Naive thymus-derived CD4-positive, alpha-beta T cell (primary cell): ENCODE measurements at regions not wholly inside any gene's neighbourhood (a gene's known extent, or its start where the extent isn't known, plus 50 kb on each side); places are given as distances from the start of the nearest gene placed in this dataset.
A peak's percentile ranks its signal among the peaks of the same experiment; 100 is the strongest.

ENCODE experiments used
- ATAC-seq: fragments of 150-1000 bp; cut with Tn5 transposase; 2 replicates; pipeline ENCODE4 v1.10.0; 2021; ENCODE audit warnings: mild to moderate bottlenecking, moderate library complexity
- CTCF ChIA-PET: fragments of 350-600 bp; sonication (Branson Sonifier 250); formaldehyde crosslinking; loops from one replicate; lab custom pipeline; 2021; ENCODE audit warnings: antibody characterized with exemption; lab: Charles Lee
- POLR2A ChIA-PET: fragments of 350-600 bp; sonication (Branson Sonifier 250); formaldehyde crosslinking; loops from one replicate; lab custom pipeline; 2021; ENCODE audit warnings: antibody characterized with exemption, inconsistent platforms; lab: Charles Lee
- DNase-seq, 9 donors: peaks; one replicate each; pipeline versions ENCODE4 v3.0.0 to v3.0.0-alpha.2; 2020 to 2022; ENCODE audit warnings: mixed read lengths in 1 of 9
- H3K27ac ChIP-seq: one replicate; pipeline ENCODE4 v1.7.0; 2013; ENCODE audit warnings: mild to moderate bottlenecking, low read depth, low read length, moderate library complexity
- H3K27me3 ChIP-seq, 2 donors: one replicate each; pipeline ENCODE4 v1.7.0; 2013; ENCODE audit warnings: low read length in 2 of 2, mild to moderate bottlenecking in 2 of 2, moderate library complexity in 2 of 2; ENCODE audit not compliant: control insufficient read depth in 2 of 2, insufficient read depth in 2 of 2
- H3K36me3 ChIP-seq, 3 experiments: 1 replicate in 2 of 3; 2 replicates in 1 of 3; pipeline ENCODE4 v1.7.0; 2013; ENCODE audit warnings: low read length in 3 of 3, mild to moderate bottlenecking in 3 of 3, moderate library complexity in 1 of 3; ENCODE audit not compliant: insufficient read depth in 3 of 3, control insufficient read depth in 2 of 3
- H3K4me1 ChIP-seq, 2 donors: one replicate each; pipeline ENCODE4 v1.7.0; 2013; ENCODE audit warnings: low read length in 2 of 2, mild to moderate bottlenecking in 2 of 2, moderate library complexity in 1 of 2; ENCODE audit not compliant: control insufficient read depth in 2 of 2, insufficient read depth in 2 of 2
- H3K4me3 ChIP-seq: 2 replicates; pipeline ENCODE4 v1.7.0; 2013; ENCODE audit warnings: mild to moderate bottlenecking, low read length
- H3K9me3 ChIP-seq, 3 experiments: 1 replicate in 2 of 3; 2 replicates in 1 of 3; pipeline ENCODE4 v1.7.0; 2013; ENCODE audit warnings: low read length in 3 of 3; ENCODE audit not compliant: control insufficient read depth in 2 of 3
- H3K27ac Mint-ChIP-seq, 9 donors: one replicate each; pipeline ENCODE4 v1.8.0; 2020 to 2022; ENCODE audit warnings: mixed read lengths in 9 of 9, mild to moderate bottlenecking in 8 of 9, moderate library complexity in 5 of 9, inconsistent platforms in 2 of 9
- H3K27me3 Mint-ChIP-seq, 5 donors: one replicate each; pipeline ENCODE4 v1.8.0; 2021 to 2022; ENCODE audit warnings: mixed read lengths in 5 of 5, mild to moderate bottlenecking in 1 of 5
- H3K36me3 Mint-ChIP-seq, 5 donors: one replicate each; pipeline ENCODE4 v1.8.0; 2020 to 2022; ENCODE audit warnings: mixed read lengths in 5 of 5, mild to moderate bottlenecking in 3 of 5, inconsistent platforms in 1 of 5
- H3K4me1 Mint-ChIP-seq, 7 donors: one replicate each; pipeline ENCODE4 v1.8.0; 2020 to 2022; ENCODE audit warnings: mixed read lengths in 7 of 7, mild to moderate bottlenecking in 3 of 7, inconsistent platforms in 1 of 7
- H3K4me3 Mint-ChIP-seq, 10 donors: one replicate each; pipeline ENCODE4 v1.8.0; 2020 to 2022; ENCODE audit warnings: mild to moderate bottlenecking in 10 of 10, mixed read lengths in 10 of 10, moderate library complexity in 6 of 10, inconsistent platforms in 2 of 10
- H3K9me3 Mint-ChIP-seq, 11 donors: one replicate each; pipeline ENCODE4 v1.8.0; 2020 to 2022; ENCODE audit warnings: mixed read lengths in 11 of 11, mild to moderate bottlenecking in 4 of 11, inconsistent platforms in 1 of 11, moderate library complexity in 1 of 11
- intact Hi-C, 2 donors: fragments of 100-400 bp; cut with micrococcal nuclease; formaldehyde crosslinking; loops; one replicate each; pipeline ENCODE4 v1.15.1; 2023

GRCh38 chr12:45671254-45671653 lies 58.3 kb upstream of the ARID2 start:
- POLR2A ChIA-PET, result interaction anchor here (3.3 kb wide), 1 partner anchor 56 kb away, joined by 44 read pairs; the partner anchor contains the start of gene ARID2
- Histone ChIP-seq H3K27ac (no peak overlapping the region), H3K4me1 (peaks cover 25 to 30% of the 10 kb centered on the region in 2 donors), H3K27me3 (no peaks in the 10 kb centered on the region), H3K9me3 (no peaks in the 10 kb centered on the region), H3K4me3 (no peak overlapping the region), H3K36me3 (no peaks in the 10 kb centered on the region)
- Mint-ChIP-seq H3K4me3 (peak overlapping the region in 1 of 10 donors; percentile 17), H3K27ac (no peak overlapping the region), H3K4me1 (peaks cover 12 to 34% (median 28%) of the 10 kb centered on the region in 7 donors), H3K9me3 (peaks cover 0 to 5% (median 0%) of the 10 kb centered on the region in 11 donors), H3K27me3 (peaks cover 0 to 4% (median 0%) of the 10 kb centered on the region in 5 donors), H3K36me3 (peaks cover 0 to 10% (median 0%) of the 10 kb centered on the region in 5 donors)
- DNase-seq, result no peak
- intact Hi-C loops, result no loop called here
- ATAC-seq, result no peak
- CTCF ChIA-PET, result interaction anchor here (0.6 kb wide), 1 partner anchor 63 kb away, joined by 4 read pairs; no protein-coding TSS in a partner anchor

GRCh38 chr12:45674181-45674977 lies 55.1 kb upstream of the ARID2 start:
- no peak for ATAC-seq
- H3K36me3 ChIP-seq, result no peaks in the 10 kb centered on the region
- DNase-seq, result no peak
- no peak overlapping the region for H3K4me3 ChIP-seq
- no peak overlapping the region for H3K4me3 Mint-ChIP-seq
- peaks cover 0 to 4% (median 0%) of the 10 kb centered on the region in 5 donors for H3K27me3 Mint-ChIP-seq
- POLR2A ChIA-PET, result no interaction called here
- CTCF ChIA-PET, result no interaction called here
- no peaks in the 10 kb centered on the region for H3K9me3 ChIP-seq
- intact Hi-C loops, result no loop called here
- no peaks in the 10 kb centered on the region for H3K27me3 ChIP-seq
- no peak overlapping the region for H3K27ac ChIP-seq
- peaks cover 0 to 20% (median 11%) of the 10 kb centered on the region in 7 donors for H3K4me1 Mint-ChIP-seq
- H3K27ac Mint-ChIP-seq, result no peak overlapping the region
- H3K36me3 Mint-ChIP-seq, result no peaks in the 10 kb centered on the region
- H3K4me1 ChIP-seq, result peaks cover 16 to 19% of the 10 kb centered on the region in 2 donors
- no peaks in the 10 kb centered on the region for H3K9me3 Mint-ChIP-seq

GRCh38 chr12:45675534-45675933 lies 54.0 kb upstream of the ARID2 start:
- Histone ChIP-seq H3K9me3 (no peaks in the 10 kb centered on the region), H3K36me3 (no peaks in the 10 kb centered on the region), H3K27me3 (no peaks in the 10 kb centered on the region), H3K4me3 (no peak overlapping the region), H3K4me1 (peaks cover 8% of the 10 kb centered on the region in 2 donors), H3K27ac (no peak overlapping the region)
- Mint-ChIP-seq H3K4me1 (peaks cover 0 to 8% (median 3%) of the 10 kb centered on the region in 7 donors), H3K9me3 (no peaks in the 10 kb centered on the region), H3K4me3 (no peak overlapping the region), H3K36me3 (no peaks in the 10 kb centered on the region), H3K27ac (no peak overlapping the region), H3K27me3 (peaks cover 0 to 4% (median 0%) of the 10 kb centered on the region in 5 donors)
- intact Hi-C loops, result no loop called here
- DNase-seq (no peak), ATAC-seq (no peak)
- POLR2A ChIA-PET, result no interaction called here
- CTCF ChIA-PET, result interaction anchor here (0.5 kb wide), 1 partner anchor 117 kb away, joined by 4 read pairs; no protein-coding TSS in a partner anchor
